Panc1 (cell line): ENCODE measurements at regions not wholly inside any gene's neighbourhood (a gene's known extent, or its start where the extent isn't known, plus 50 kb on each side); places are given as distances from the start of the nearest gene placed in this dataset.

Experiments
- ATAC-seq: fragments of 200-7000 bp; cut with Tn5 transposase; 2 replicates; pipeline ENCODE4 v1.9.1; 2020; ENCODE audit warnings: mild to moderate bottlenecking, moderate library complexity
- BruUV-seq: library from RNA; stranded (reverse); fragments of 400-500 nt; replicated peaks from 2 replicates; lab custom pipeline; 2021; lab: Mats Ljungman, UMichigan
- CTCF ChIA-PET: fragments of 300-600 bp; sonication (Branson Sonifier 250); formaldehyde crosslinking; loops from one replicate; lab custom pipeline; 2022; ENCODE audit warnings: antibody characterized with exemption; lab: Charles Lee
- POLR2A ChIA-PET: fragments of 300-600 bp; sonication (Branson Sonifier 250); formaldehyde crosslinking; loops from one replicate; lab custom pipeline; 2022; ENCODE audit warnings: antibody characterized with exemption; lab: Charles Lee
- DNase-seq: peaks from one replicate; pipeline ENCODE4 v3.0.0-alpha.2; 2010; ENCODE audit warnings: low read depth, low spot score
- H3K27ac ChIP-seq: 2 replicates; pipeline ENCODE4 v1.5.1; 2011; ENCODE audit warnings: mild to moderate bottlenecking, low read length, inconsistent platforms
- H3K27me3 ChIP-seq: fragments of 200-500 bp; sonication (Bioruptor generic); 2 replicates; pipeline ENCODE4 v1.6.0; 2014; ENCODE audit warnings: low read length, inconsistent platforms; ENCODE audit not compliant: control insufficient read depth, insufficient read depth
- H3K36me3 ChIP-seq: fragments of 200-500 bp; sonication (Bioruptor generic); 2 replicates; pipeline ENCODE4 v1.5.1; 2014; ENCODE audit warnings: inconsistent platforms, mild to moderate bottlenecking, low read length, moderate library complexity; ENCODE audit not compliant: control insufficient read depth, insufficient read depth
- H3K4me1 ChIP-seq: 2 replicates; pipeline ENCODE4 v1.5.1; 2011; ENCODE audit warnings: inconsistent platforms, mild to moderate bottlenecking, low read length, moderate library complexity; ENCODE audit not compliant: control insufficient read depth, insufficient read depth
- H3K4me3 ChIP-seq, 2 experiments: 2 replicates each; pipeline ENCODE4 v1.5.1; 2011 to 2012; ENCODE audit warnings: low read depth in 2 of 2, low read length in 2 of 2, mild to moderate bottlenecking in 2 of 2, inconsistent platforms in 1 of 2, moderate library complexity in 1 of 2
- H3K9me3 ChIP-seq: fragments of 200-500 bp; sonication (Bioruptor generic); 2 replicates; pipeline ENCODE4 v1.5.1; 2014; ENCODE audit warnings: low read depth, mild to moderate bottlenecking, inconsistent platforms, low read length, moderate library complexity; ENCODE audit not compliant: control insufficient read depth, insufficient read depth
- CTCF ChIP-seq: fragments of 450-650 bp; IDR thresholded peaks from 2 replicates; pipeline ENCODE4 v1.5.1; 2017; ENCODE audit warnings: mild to moderate bottlenecking
- POLR2AphosphoS5 ChIP-seq: IDR thresholded peaks from 2 replicates; pipeline ENCODE4 v1.6.1; 2012; ENCODE audit warnings: mild to moderate bottlenecking, low read depth, low read length, moderate library complexity
- REST ChIP-seq, 2 experiments: IDR thresholded peaks; 2 replicates each; pipeline ENCODE4 v1.6.1; 2011 to 2012; ENCODE audit warnings: low read depth in 2 of 2, control low read depth in 1 of 2, low read length in 1 of 2, mild to moderate bottlenecking in 1 of 2, moderate library complexity in 1 of 2; ENCODE audit not compliant: insufficient read depth in 1 of 2
- SIN3A ChIP-seq: IDR thresholded peaks from 2 replicates; pipeline ENCODE4 v1.6.1; 2012; ENCODE audit warnings: low read depth, mild to moderate bottlenecking, low read length, moderate library complexity, borderline replicate concordance; ENCODE audit not compliant: insufficient read depth
- TCF7L2 ChIP-seq: IDR thresholded peaks from 2 replicates; pipeline ENCODE4 v1.6.1; 2011; ENCODE audit warnings: mild to moderate bottlenecking, low read depth, low read length, inconsistent platforms
- in situ Hi-C: cut with HindIII; loops from 2 replicates; pipeline ENCODE4 v1.10.0; 2016; ENCODE audit warnings: low sequenced_read_pairs, low pct_unique_long_range_greater_than_20kb
- intact Hi-C: fragments of 100-400 bp; cut with micrococcal nuclease; formaldehyde crosslinking; loops from one replicate; pipeline ENCODE4 v1.10.0; 2022; ENCODE audit not compliant: unreplicated experiment

- intact Hi-C loops (no loop called here), in situ Hi-C loops (no loop called here)
- DNase-seq = no peak
- ATAC-seq = no peak
- ChIA-PET CTCF (no interaction called here), POLR2A (no interaction called here)
- no TSS peak for BruUV-seq
- Histone ChIP-seq H3K4me3 (no peak overlapping the region), H3K27ac (no peak overlapping the region), H3K27me3 (peaks cover 2% of the 10 kb centered on the region), H3K36me3 (no peaks in the 10 kb centered on the region), H3K4me1 (no peaks in the 10 kb centered on the region), H3K9me3 (no peaks in the 10 kb centered on the region)
- TF ChIP-seq CTCF (no peak), POLR2AphosphoS5 (no peak), REST (IDR thresholded peaks at IDR 0.05; ENCODE audit: insufficient read depth in 1 of 2, low read depth in 2 of 2, low read length in 1 of 2) (no peak), SIN3A (no peak), TCF7L2 (no peak)
These were observed 107.2 kb upstream of the C16orf82 start for GRCh38 chr16:26959416-26960009.

- Histone ChIP-seq H3K9me3 (no peaks in the 10 kb centered on the region), H3K27ac (no peak overlapping the region), H3K27me3 (peaks cover 2% of the 10 kb centered on the region), H3K36me3 (no peaks in the 10 kb centered on the region), H3K4me3 (no peak overlapping the region), H3K4me1 (no peaks in the 10 kb centered on the region)
- TF ChIP-seq SIN3A = no peak
- no peak for TF ChIP-seq TCF7L2
- no peak for TF ChIP-seq REST (IDR thresholded peaks at IDR 0.05; ENCODE audit: insufficient read depth in 1 of 2, low read depth in 2 of 2, low read length in 1 of 2)
- no peak for TF ChIP-seq POLR2AphosphoS5
- no peak for TF ChIP-seq CTCF
- POLR2A ChIA-PET = no interaction called here
- in situ Hi-C loops = no loop called here
- BruUV-seq = no TSS peak
- CTCF ChIA-PET = no interaction called here
- no peak for ATAC-seq
- intact Hi-C loops = no loop called here
- no peak for DNase-seq
These were observed 105.3 kb upstream of the C16orf82 start for GRCh38 chr16:26961459-26961858.
